Breast epithelium (tissue), 3 donors: ENCODE measurements at regions not wholly inside any gene's neighbourhood (a gene's known extent, or its start where the extent isn't known, plus 50 kb on each side); places are given as distances from the start of the nearest gene placed in this dataset.
"Not testable (repeated sequence)": the region's sequence is repeated elsewhere in the genome, so short reads cannot be mapped to it uniquely, and the experiment has no call there.

Source experiments
- CTCF ChIP-seq, 3 donors: fragments of 450-650 bp; IDR thresholded peaks; one replicate each; pipeline ENCODE4 v1.5.1; 2016 to 2017; ENCODE audit warnings: antibody characterized with exemption in 3 of 3, mild to moderate bottlenecking in 3 of 3, moderate library complexity in 3 of 3
- POLR2A ChIP-seq: fragments of 450-650 bp; IDR thresholded peaks from one replicate; pipeline ENCODE4 v1.6.1; 2016; ENCODE audit warnings: antibody characterized with exemption, mild to moderate bottlenecking, moderate library complexity
- POLR2AphosphoS5 ChIP-seq, 3 donors: sonication (generic); formaldehyde crosslinking; IDR thresholded peaks; one replicate each; pipeline ENCODE4 v1.6.1; 2017; ENCODE audit warnings: antibody characterized with exemption in 3 of 3

GRCh38 chr2:222768019-222768418 is 92.8 kb upstream of the ACSL3 start:
- not testable (repeated sequence) for TF ChIP-seq CTCF (IDR thresholded peaks at IDR 0.05); POLR2A; POLR2AphosphoS5 (IDR thresholded peaks at IDR 0.05)
